ENCODE measurements at regions not wholly inside any gene's neighbourhood (a gene's known extent, or its start where the extent isn't known, plus 50 kb on each side); places are given as distances from the start of the nearest gene placed in this dataset.

DNA sequence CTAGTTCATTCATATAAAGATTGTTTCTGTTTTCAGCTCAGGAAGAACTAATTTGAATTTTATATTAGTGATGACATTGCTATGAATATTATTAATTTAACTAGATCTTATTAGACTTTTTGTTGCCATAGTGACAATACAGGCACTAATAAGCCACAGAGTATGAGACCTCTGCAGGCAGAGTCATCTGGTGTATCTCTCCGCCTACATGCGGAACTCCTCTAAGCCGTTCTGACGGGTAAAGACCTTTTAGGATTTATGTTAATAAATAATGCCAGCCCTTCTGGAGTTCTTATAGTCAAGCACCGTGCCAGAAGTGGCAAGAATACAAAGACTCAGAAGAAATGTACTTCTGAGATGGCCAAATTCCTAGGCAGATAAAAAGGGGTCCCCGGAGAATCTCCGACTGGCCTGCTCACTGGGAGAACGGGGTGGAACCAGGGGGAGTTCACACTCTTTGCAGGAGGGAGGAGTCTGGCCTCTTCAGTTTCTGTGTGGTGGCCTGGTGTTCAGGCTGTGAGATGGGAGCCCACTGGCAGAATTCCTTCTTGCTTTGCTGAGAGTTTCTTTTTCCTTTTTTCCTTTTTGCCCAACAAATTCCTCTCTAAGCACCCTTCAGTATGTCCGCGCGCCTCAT, 85.1 kb upstream of the IL12B start:
- no peak overlapping the region for H3K4me3 ChIP-seq (ENCODE audit: low read depth, low read length)
- TF ChIP-seq, protein P1, sequence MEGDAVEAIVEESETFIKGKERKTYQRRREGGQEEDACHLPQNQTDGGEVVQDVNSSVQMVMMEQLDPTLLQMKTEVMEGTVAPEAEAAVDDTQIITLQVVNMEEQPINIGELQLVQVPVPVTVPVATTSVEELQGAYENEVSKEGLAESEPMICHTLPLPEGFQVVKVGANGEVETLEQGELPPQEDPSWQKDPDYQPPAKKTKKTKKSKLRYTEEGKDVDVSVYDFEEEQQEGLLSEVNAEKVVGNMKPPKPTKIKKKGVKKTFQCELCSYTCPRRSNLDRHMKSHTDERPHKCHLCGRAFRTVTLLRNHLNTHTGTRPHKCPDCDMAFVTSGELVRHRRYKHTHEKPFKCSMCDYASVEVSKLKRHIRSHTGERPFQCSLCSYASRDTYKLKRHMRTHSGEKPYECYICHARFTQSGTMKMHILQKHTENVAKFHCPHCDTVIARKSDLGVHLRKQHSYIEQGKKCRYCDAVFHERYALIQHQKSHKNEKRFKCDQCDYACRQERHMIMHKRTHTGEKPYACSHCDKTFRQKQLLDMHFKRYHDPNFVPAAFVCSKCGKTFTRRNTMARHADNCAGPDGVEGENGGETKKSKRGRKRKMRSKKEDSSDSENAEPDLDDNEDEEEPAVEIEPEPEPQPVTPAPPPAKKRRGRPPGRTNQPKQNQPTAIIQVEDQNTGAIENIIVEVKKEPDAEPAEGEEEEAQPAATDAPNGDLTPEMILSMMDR (IDR thresholded peaks at IDR 0.05; ENCODE audit: insufficient read depth, low read length, severe bottlenecking) = no peak
- no peaks in the 10 kb centered on the region for H3K27me3 ChIP-seq (ENCODE audit: control insufficient read depth, insufficient read depth, low read length)
- H3K36me3 ChIP-seq (ENCODE audit: control insufficient read depth, insufficient read depth, low read length) = no peaks in the 10 kb centered on the region
- no peak for FAIRE-seq
- no peak for DNase-seq (ENCODE audit: low read depth)

DNA sequence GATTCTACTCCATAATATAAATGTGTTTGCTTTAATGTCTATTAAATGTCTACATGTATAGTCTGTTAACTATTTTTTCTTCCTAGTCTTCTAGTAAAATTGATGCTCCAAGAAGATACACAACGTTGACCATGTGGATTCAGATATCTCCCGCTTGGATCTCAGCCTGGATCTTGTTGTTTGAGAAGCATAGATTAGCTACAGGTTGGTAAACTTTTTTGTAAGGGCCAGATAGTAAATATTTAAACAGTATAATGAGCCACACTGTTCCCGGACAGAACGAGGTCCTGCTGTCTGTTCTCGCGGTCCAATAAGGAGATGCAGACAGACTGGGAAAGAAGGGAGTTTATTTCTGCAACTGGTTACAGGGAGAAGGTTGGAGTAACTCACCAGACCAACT, 86.2 kb upstream of the IL12B start:
- TF ChIP-seq, protein P1 (IDR thresholded peaks at IDR 0.05; ENCODE audit: insufficient read depth, low read length, severe bottlenecking) = no peak
- DNase-seq (ENCODE audit: low read depth) (no peak), FAIRE-seq (no peak)
- H3K27me3 ChIP-seq (ENCODE audit: control insufficient read depth, insufficient read depth, low read length) = no peaks in the 10 kb centered on the region
- no peak overlapping the region for H3K4me3 ChIP-seq (ENCODE audit: low read depth, low read length)
- no peaks in the 10 kb centered on the region for H3K36me3 ChIP-seq (ENCODE audit: control insufficient read depth, insufficient read depth, low read length)

- DNase-seq (ENCODE audit: low read depth) (no peak), FAIRE-seq (no peak)
- Histone ChIP-seq H3K36me3 (ENCODE audit: control insufficient read depth, insufficient read depth, low read length) (no peaks in the 10 kb centered on the region), H3K27me3 (ENCODE audit: control insufficient read depth, insufficient read depth, low read length) (no peaks in the 10 kb centered on the region), H3K4me3 (ENCODE audit: low read depth, low read length) (no peak overlapping the region)
- TF ChIP-seq, protein P1 (IDR thresholded peaks at IDR 0.05; ENCODE audit: insufficient read depth, low read length, severe bottlenecking) = no peak
These were observed 86.9 kb upstream of the IL12B start for GRCh38 chr5:159417170-159417569.

- no peaks in the 10 kb centered on the region for H3K36me3 ChIP-seq (ENCODE audit: control insufficient read depth, insufficient read depth, low read length)
- DNase-seq (ENCODE audit: low read depth) (peak; percentile 7), FAIRE-seq (no peak)
- no peak overlapping the region for H3K4me3 ChIP-seq (ENCODE audit: low read depth, low read length)
- TF ChIP-seq, protein P1 (IDR thresholded peaks at IDR 0.05; ENCODE audit: insufficient read depth, low read length, severe bottlenecking) = peak; percentile 13
- H3K27me3 ChIP-seq (ENCODE audit: control insufficient read depth, insufficient read depth, low read length) = no peaks in the 10 kb centered on the region
These were observed 89.3 kb upstream of the IL12B start for GRCh38 chr5:159419576-159419975.

DNA sequence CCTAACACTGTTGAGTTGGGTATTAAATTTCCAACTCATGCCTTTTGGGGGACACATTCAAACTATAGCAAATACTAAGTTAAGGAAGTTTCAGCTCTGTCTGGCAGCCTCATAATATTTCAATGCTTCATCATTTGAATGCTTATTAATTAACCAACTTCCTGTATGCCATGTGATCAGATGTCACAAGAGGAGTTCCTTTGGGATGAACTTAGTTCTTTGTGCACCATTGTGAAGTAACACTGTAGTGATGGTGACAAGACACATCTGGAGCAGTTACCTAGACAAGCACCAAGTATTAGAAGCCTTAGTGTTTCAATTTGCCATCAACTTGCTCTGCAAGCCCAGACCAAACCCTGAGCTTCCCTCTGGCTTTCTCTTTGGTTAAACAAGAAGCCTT, 90.7 kb upstream of the IL12B start:
- TF ChIP-seq, protein P1 (IDR thresholded peaks at IDR 0.05; ENCODE audit: insufficient read depth, low read length, severe bottlenecking) = no peak
- no peak overlapping the region for H3K4me3 ChIP-seq (ENCODE audit: low read depth, low read length)
- no peaks in the 10 kb centered on the region for H3K27me3 ChIP-seq (ENCODE audit: control insufficient read depth, insufficient read depth, low read length)
- FAIRE-seq = no peak
- no peaks in the 10 kb centered on the region for H3K36me3 ChIP-seq (ENCODE audit: control insufficient read depth, insufficient read depth, low read length)
- DNase-seq (ENCODE audit: low read depth) = no peak

GRCh38 chr5:159422361-159422760, 92.1 kb upstream of the IL12B start:
- TF ChIP-seq, protein P1 (IDR thresholded peaks at IDR 0.05; ENCODE audit: insufficient read depth, low read length, severe bottlenecking) = no peak
- peak; percentile 38 for DNase-seq (ENCODE audit: low read depth)
- Histone ChIP-seq H3K36me3 (ENCODE audit: control insufficient read depth, insufficient read depth, low read length) (no peaks in the 10 kb centered on the region), H3K4me3 (ENCODE audit: low read depth, low read length) (no peak overlapping the region), H3K27me3 (ENCODE audit: control insufficient read depth, insufficient read depth, low read length) (no peaks in the 10 kb centered on the region)
- peak; percentile 66 for FAIRE-seq

All from bronchial epithelial cell (primary cell).